BLaER1 (cell line): ENCODE measurements at regions not wholly inside any gene's neighbourhood (a gene's known extent, or its start where the extent isn't known, plus 50 kb on each side); places are given as distances from the start of the nearest gene placed in this dataset.

Source experiments
- H3K27ac ChIP-seq: shearing (Covaris generic); formaldehyde crosslinking; 2 replicates; pipeline ENCODE4 v1.8.1; 2022
- H3K27me3 ChIP-seq: shearing (Covaris generic); formaldehyde crosslinking; 2 replicates; pipeline ENCODE4 v1.8.1; 2022
- H3K36me3 ChIP-seq: shearing (Covaris generic); formaldehyde crosslinking; 2 replicates; pipeline ENCODE4 v1.8.1; 2022
- H3K4me1 ChIP-seq: shearing (Covaris generic); formaldehyde crosslinking; 2 replicates; pipeline ENCODE4 v1.8.1; 2022
- H3K4me2 ChIP-seq: shearing (Covaris generic); formaldehyde crosslinking; 2 replicates; pipeline ENCODE4 v1.8.1; 2022
- H3K4me3 ChIP-seq: shearing (Covaris generic); formaldehyde crosslinking; 2 replicates; pipeline ENCODE4 v1.8.1; 2022
- H3K9ac ChIP-seq: shearing (Covaris generic); formaldehyde crosslinking; 2 replicates; pipeline ENCODE4 v1.8.1; 2022
- H3K9me3 ChIP-seq: shearing (Covaris generic); formaldehyde crosslinking; 2 replicates; pipeline ENCODE4 v1.8.1; 2022
- H4K20me1 ChIP-seq: shearing (Covaris generic); formaldehyde crosslinking; 2 replicates; pipeline ENCODE4 v1.8.1; 2022
- Cebpa-rat ChIP-seq: shearing (Covaris generic); IDR thresholded peaks from 2 replicates; pipeline ENCODE4 v1.8.1; 2022

DNA sequence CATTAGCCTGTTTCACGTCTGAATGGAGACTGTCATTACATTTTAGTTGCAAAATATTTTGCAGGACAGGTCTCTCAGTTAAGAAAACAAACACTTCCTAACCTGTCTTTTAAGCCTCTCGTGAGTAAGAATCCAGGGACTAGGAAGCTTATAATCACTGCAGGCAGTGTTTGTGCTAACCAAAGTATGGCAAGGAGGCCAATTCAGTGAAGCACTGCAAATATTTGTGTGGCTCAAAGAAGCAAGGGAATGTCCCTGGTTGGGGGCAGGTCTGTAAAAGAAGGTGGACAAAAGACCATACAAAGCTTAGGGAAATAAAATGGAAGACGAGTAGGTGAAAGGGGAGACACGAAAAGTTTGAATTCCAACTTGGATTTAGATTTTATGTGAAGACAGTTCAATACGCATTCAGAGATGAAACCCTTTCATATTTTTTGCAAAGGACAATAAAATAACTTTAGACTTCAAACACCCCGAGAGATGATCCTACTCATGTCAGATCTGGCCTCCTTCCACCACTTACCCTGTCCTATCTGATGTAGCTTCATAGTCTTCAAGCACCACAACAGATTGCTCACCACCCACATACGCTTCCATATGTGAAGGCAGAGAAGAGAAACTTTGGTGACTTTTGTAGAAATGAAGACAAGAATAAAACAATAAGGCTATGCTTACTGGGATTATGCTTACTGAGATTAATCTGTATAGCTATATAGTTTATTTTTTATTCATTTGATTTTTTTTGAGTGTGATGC lies 240.9 kb downstream of the TUSC7 start:
- Histone ChIP-seq H4K20me1 (no peaks in the 10 kb centered on the region), H3K9ac (no peak overlapping the region), H3K36me3 (no peaks in the 10 kb centered on the region), H3K27me3 (no peaks in the 10 kb centered on the region), H3K4me2 (no peak overlapping the region), H3K4me3 (no peak overlapping the region), H3K4me1 (no peaks in the 10 kb centered on the region), H3K27ac (no peak overlapping the region), H3K9me3 (no peaks in the 10 kb centered on the region)
- TF ChIP-seq Cebpa-rat, result no peak

DNA sequence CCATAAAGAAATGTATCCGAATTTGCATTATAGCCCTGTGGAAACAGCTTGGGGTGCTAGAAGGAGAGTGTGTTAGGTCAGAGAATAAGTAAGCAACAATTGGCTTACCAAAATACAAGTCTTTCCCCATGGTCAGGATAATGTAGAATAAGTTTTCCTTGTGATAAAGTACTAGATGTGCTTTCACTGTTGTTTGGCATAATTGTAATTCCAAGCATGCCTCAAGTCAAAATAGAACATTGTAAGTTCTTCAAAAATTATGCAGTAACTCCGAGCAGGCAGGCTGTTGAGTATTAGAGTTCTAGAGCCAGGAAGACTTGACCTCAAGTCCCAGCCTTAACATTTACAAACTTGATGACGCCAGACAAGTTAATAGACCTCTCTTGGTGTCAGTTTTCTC lies 242.0 kb downstream of the TUSC7 start:
- Histone ChIP-seq H3K27me3 (no peaks in the 10 kb centered on the region), H3K9ac (no peak overlapping the region), H3K4me2 (no peak overlapping the region), H3K27ac (no peak overlapping the region), H3K4me3 (no peak overlapping the region), H3K9me3 (no peaks in the 10 kb centered on the region), H4K20me1 (no peaks in the 10 kb centered on the region), H3K4me1 (no peaks in the 10 kb centered on the region), H3K36me3 (no peaks in the 10 kb centered on the region)
- no peak for TF ChIP-seq Cebpa-rat

DNA sequence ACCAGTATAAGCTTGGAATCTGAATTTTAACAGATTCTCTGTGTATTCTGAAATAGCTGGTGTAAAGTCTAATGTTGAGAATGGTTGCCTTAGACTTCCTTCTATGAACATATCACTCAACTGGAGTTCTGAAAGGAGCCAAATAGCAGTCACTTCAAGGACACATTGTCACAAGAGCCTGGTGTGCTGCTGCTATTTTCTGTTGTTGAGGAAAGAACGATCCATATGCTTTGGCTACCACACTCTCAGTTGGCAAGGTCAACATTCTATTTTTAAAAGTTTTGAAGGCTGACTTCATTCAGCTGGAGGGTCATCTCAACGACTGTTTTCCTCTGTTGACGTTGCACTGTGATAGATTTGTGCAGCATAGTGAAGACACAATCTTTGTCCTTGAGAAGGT lies 248.7 kb downstream of the TUSC7 start:
- H3K4me1 ChIP-seq, result no peaks in the 10 kb centered on the region
- no peak for TF ChIP-seq Cebpa-rat
- H3K9ac ChIP-seq, result no peak overlapping the region
- H3K36me3 ChIP-seq, result no peaks in the 10 kb centered on the region
- no peaks in the 10 kb centered on the region for H3K27me3 ChIP-seq
- no peak overlapping the region for H3K4me2 ChIP-seq
- H3K9me3 ChIP-seq, result no peaks in the 10 kb centered on the region
- no peak overlapping the region for H3K4me3 ChIP-seq
- no peaks in the 10 kb centered on the region for H4K20me1 ChIP-seq
- H3K27ac ChIP-seq, result no peak overlapping the region

DNA sequence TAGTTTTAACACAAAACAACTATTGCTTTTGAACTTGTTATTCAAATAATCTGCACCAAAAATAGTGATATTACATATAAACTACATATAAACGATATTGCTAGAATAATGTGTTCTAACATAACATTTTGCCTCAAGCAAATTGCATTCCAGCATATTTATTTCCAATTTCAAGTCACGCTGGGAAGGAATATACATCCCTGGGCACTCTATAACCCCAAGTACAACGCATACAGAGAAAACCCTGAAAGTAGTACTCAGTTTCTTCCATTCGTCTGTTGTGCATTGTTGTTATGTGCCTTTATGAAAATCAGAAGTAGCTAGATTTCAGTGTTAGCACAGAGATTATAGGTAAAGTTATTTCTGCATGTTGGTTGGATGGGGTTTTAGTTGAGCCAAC lies 251.5 kb downstream of the TUSC7 start:
- Histone ChIP-seq H3K36me3 (no peaks in the 10 kb centered on the region), H3K4me2 (no peak overlapping the region), H3K4me3 (no peak overlapping the region), H3K4me1 (no peaks in the 10 kb centered on the region), H4K20me1 (no peaks in the 10 kb centered on the region), H3K27me3 (no peaks in the 10 kb centered on the region), H3K9me3 (no peaks in the 10 kb centered on the region), H3K27ac (no peak overlapping the region), H3K9ac (no peak overlapping the region)
- no peak for TF ChIP-seq Cebpa-rat

DNA sequence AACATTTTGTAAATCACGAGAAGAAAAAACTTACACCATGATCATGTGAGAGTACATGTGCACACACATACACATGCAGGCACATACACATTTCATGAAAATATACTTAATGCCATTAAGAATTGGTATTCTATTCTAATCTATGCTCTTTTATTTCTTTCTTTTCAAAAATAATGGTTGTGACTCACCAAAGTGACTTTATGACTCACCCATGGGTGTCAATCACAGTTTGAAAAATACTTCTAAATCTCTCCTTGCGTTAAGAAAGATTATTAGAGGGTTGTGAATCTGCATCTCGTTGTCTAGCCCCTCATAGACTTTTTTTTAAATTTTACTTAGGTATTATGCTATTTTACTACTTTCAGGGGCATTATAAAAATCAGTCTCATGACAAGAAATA lies 254.2 kb downstream of the TUSC7 start:
- no peaks in the 10 kb centered on the region for H4K20me1 ChIP-seq
- H3K4me2 ChIP-seq, result no peak overlapping the region
- no peak overlapping the region for H3K27ac ChIP-seq
- no peak for TF ChIP-seq Cebpa-rat
- H3K36me3 ChIP-seq, result no peaks in the 10 kb centered on the region
- H3K9me3 ChIP-seq, result no peaks in the 10 kb centered on the region
- H3K9ac ChIP-seq, result no peak overlapping the region
- no peaks in the 10 kb centered on the region for H3K27me3 ChIP-seq
- H3K4me3 ChIP-seq, result no peak overlapping the region
- no peaks in the 10 kb centered on the region for H3K4me1 ChIP-seq

DNA sequence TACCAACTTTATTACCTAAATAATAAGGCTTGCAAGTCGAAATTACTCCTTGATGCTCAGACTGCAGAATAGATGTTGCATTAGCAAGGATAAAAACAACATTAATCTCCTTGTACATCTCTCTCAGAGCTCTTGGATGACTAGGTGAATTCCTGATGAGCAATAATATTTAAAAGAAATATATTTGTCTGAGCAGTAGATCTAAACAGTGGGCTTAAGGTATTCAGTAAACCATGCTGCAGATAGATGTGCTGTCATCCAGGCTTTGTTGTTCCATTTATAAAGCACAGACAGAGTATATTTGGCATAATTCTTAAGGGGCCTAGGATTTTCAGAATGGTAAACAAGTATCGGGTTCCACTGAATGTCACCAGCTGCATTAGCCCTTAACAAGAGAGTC lies 257.1 kb downstream of the TUSC7 start:
- Histone ChIP-seq H3K4me3 (no peak overlapping the region), H3K27ac (no peak overlapping the region), H3K9me3 (no peaks in the 10 kb centered on the region), H3K9ac (no peak overlapping the region), H4K20me1 (no peaks in the 10 kb centered on the region), H3K36me3 (no peaks in the 10 kb centered on the region), H3K4me1 (no peaks in the 10 kb centered on the region), H3K27me3 (no peaks in the 10 kb centered on the region), H3K4me2 (no peak overlapping the region)
- TF ChIP-seq Cebpa-rat, result no peak

DNA sequence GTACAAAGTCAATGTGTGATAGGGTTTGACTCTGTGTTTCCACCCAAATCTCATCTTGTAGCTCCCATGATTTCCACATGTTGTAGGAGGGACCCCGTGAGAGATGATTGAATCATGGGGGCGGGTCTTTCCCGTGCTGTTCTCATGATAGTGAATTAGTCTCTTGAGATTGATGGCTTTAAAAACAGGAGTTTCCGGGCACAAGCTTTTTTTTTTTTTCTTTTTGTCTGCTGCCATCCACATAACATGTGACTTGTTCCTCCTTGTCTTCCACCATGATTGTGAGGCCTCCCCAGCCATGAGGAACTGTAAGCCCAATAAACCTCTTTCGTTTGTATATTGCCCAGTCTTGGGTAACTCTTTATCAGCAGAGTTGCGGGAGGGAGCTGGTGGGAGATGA lies 259.6 kb downstream of the TUSC7 start:
- Histone ChIP-seq H3K9me3 (no peaks in the 10 kb centered on the region), H4K20me1 (no peaks in the 10 kb centered on the region), H3K36me3 (no peaks in the 10 kb centered on the region), H3K27me3 (no peaks in the 10 kb centered on the region), H3K4me3 (no peak overlapping the region), H3K4me2 (no peak overlapping the region), H3K27ac (no peak overlapping the region), H3K9ac (no peak overlapping the region), H3K4me1 (no peaks in the 10 kb centered on the region)
- TF ChIP-seq Cebpa-rat, result no peak

DNA sequence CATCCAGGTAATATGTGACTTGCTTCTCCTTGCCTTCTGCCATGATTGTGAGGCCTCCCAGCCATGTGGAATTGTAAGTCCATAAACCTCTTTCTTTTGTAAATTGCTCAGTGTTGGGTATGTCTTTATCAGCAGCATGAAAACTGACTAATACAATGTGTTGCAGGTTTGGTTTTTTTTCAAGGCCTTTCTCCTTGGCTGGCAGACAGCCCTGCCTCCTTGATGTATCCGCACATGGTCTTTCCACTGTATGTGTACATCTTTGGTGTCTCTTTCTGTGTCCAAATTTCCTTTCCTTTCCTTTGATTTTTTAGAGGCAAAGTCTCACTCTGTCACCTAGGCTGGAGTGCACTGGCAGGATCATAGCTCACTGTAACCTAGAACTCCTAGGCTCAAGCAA lies 260.1 kb downstream of the TUSC7 start:
- H3K9ac ChIP-seq, result no peak overlapping the region
- no peak for TF ChIP-seq Cebpa-rat
- no peaks in the 10 kb centered on the region for H3K4me1 ChIP-seq
- H3K4me2 ChIP-seq, result no peak overlapping the region
- no peak overlapping the region for H3K27ac ChIP-seq
- H3K9me3 ChIP-seq, result no peaks in the 10 kb centered on the region
- H3K4me3 ChIP-seq, result no peak overlapping the region
- no peaks in the 10 kb centered on the region for H4K20me1 ChIP-seq
- no peaks in the 10 kb centered on the region for H3K36me3 ChIP-seq
- no peaks in the 10 kb centered on the region for H3K27me3 ChIP-seq

DNA sequence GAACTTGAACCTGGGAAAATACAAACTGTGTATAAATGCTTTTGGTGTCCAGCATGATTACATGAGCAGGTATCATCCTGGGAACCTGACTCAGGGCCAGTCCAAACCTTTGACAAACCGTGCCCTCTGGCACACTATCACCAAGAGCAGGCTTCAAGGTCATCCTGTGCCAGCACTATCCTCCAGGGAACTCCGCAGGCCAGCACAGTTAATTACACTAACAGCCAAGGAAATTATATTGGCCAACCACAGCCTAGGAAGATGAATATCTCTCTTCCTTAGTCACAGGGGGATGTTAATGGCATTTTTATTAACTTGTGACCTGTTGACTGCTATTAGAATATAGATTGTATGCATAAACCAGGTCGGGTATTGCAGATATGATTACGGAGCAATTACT lies 262.0 kb downstream of the TUSC7 start:
- Histone ChIP-seq H3K9me3 (no peaks in the 10 kb centered on the region), H3K27me3 (no peaks in the 10 kb centered on the region), H4K20me1 (no peaks in the 10 kb centered on the region), H3K4me3 (no peak overlapping the region), H3K4me2 (no peak overlapping the region), H3K4me1 (no peaks in the 10 kb centered on the region), H3K9ac (no peak overlapping the region), H3K27ac (no peak overlapping the region), H3K36me3 (no peaks in the 10 kb centered on the region)
- TF ChIP-seq Cebpa-rat, result no peak

DNA sequence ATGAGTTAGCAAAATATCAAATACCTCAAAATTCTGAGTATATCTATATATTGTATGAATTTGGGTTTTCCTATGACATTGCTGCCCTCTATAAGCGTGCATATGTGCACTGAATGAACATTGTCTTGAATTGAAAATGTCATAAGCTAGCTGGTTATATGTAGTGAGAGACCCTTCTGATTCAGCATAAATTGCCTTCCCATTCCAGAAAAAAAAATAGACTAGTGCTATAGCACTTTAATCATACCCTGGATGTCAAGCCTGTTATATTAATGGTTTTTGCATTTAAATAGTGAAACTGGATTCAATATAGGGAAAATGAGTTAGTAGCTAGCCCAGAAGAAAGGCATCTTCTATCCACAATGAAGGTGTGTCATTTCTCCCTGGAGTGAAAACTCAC lies 265.1 kb downstream of the TUSC7 start:
- Histone ChIP-seq H3K27ac (no peak overlapping the region), H3K9me3 (no peaks in the 10 kb centered on the region), H3K27me3 (no peaks in the 10 kb centered on the region), H3K9ac (no peak overlapping the region), H3K4me1 (no peaks in the 10 kb centered on the region), H3K4me3 (no peak overlapping the region), H3K4me2 (no peak overlapping the region), H3K36me3 (no peaks in the 10 kb centered on the region), H4K20me1 (no peaks in the 10 kb centered on the region)
- no peak for TF ChIP-seq Cebpa-rat

DNA sequence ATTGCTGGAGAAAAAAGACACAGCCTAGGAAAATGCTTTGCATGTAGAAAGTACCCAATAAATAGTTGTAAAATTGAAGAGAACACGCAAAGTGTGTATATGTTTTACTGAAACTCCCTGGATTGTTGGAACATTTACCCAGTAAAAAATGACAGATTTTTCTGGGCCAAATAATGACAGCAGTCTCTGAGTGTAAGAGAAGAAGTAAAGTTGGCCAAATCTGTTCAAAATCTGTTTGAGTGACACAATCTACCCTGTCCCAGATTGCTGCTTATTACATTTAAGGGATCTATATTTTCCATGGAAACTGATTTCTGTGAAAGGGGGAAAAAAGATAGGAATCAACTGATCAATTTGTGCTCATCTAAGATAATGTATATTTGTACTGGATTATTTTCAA lies 267.9 kb downstream of the TUSC7 start:
- no peaks in the 10 kb centered on the region for H3K9me3 ChIP-seq
- no peaks in the 10 kb centered on the region for H3K27me3 ChIP-seq
- no peaks in the 10 kb centered on the region for H3K4me1 ChIP-seq
- H3K9ac ChIP-seq, result no peak overlapping the region
- H4K20me1 ChIP-seq, result no peaks in the 10 kb centered on the region
- H3K4me3 ChIP-seq, result no peak overlapping the region
- H3K36me3 ChIP-seq, result no peaks in the 10 kb centered on the region
- TF ChIP-seq Cebpa-rat, result no peak
- no peak overlapping the region for H3K4me2 ChIP-seq
- no peak overlapping the region for H3K27ac ChIP-seq
